COLO668 (cell line): ENCODE measurements at regions not wholly inside any gene's neighbourhood (a gene's known extent, or its start where the extent isn't known, plus 50 kb on each side); places are given as distances from the start of the nearest gene placed in this dataset.
"Not testable (repeated sequence)": the region's sequence is repeated elsewhere in the genome, so short reads cannot be mapped to it uniquely, and the experiment has no call there.

Source experiments
- DNase-seq: peaks from one replicate; lab custom pipeline; 2025; ENCODE audit not compliant: unreplicated experiment; lab: John Stamatoyannopoulos, UW

GRCh38 chr6:121755485-121755884 is 320.0 kb downstream of the GJA1 start:
- no peak for DNase-seq

- no peak for DNase-seq
These were observed 321.2 kb downstream of the GJA1 start for GRCh38 chr6:121756666-121757065.

GRCh38 chr6:121759370-121759769 is 323.9 kb downstream of the GJA1 start:
- no peak for DNase-seq

GRCh38 chr6:121760191-121760590 is 324.7 kb downstream of the GJA1 start:
- no peak for DNase-seq

- DNase-seq: no peak
These were observed 325.3 kb downstream of the GJA1 start for GRCh38 chr6:121760745-121761144.

- DNase-seq: no peak
These were observed 329.0 kb downstream of the GJA1 start for GRCh38 chr6:121764493-121764892.

GRCh38 chr6:121765060-121765459 is 329.6 kb downstream of the GJA1 start:
- DNase-seq: no peak

- DNase-seq: no peak
These were observed 331.8 kb downstream of the GJA1 start for GRCh38 chr6:121767211-121767610.

- DNase-seq: no peak
These were observed 335.5 kb downstream of the GJA1 start for GRCh38 chr6:121770943-121771342.

- DNase-seq: no peak
These were observed 336.7 kb downstream of the GJA1 start for GRCh38 chr6:121771937-121772720.

- DNase-seq: no peak
These were observed 340.6 kb downstream of the GJA1 start for GRCh38 chr6:121776054-121776453.

GRCh38 chr6:121780325-121781321 is 345.2 kb downstream of the GJA1 start:
- DNase-seq: no peak

- no peak for DNase-seq
These were observed 356.2 kb downstream of the GJA1 start for GRCh38 chr6:121791396-121792315.

GRCh38 chr6:121794630-121795029 is 359.2 kb downstream of the GJA1 start:
- DNase-seq: no peak

- DNase-seq: not testable (repeated sequence)
These were observed 362.2 kb downstream of the GJA1 start for GRCh38 chr6:121797598-121797997.

GRCh38 chr6:121798126-121798525 is 362.7 kb downstream of the GJA1 start:
- DNase-seq: not testable (repeated sequence)

GRCh38 chr6:121799574-121799973 is 364.1 kb downstream of the GJA1 start:
- DNase-seq: no peak

- DNase-seq: no peak
These were observed 364.6 kb downstream of the GJA1 start for GRCh38 chr6:121800047-121800446.

- DNase-seq: no peak
These were observed 370.7 kb downstream of the GJA1 start for GRCh38 chr6:121806116-121806515.

- no peak for DNase-seq
These were observed 373.8 kb downstream of the GJA1 start for GRCh38 chr6:121809211-121809610.
